GF-D8 (cell line): ENCODE measurements at regions not wholly inside any gene's neighbourhood (a gene's known extent, or its start where the extent isn't known, plus 50 kb on each side); places are given as distances from the start of the nearest gene placed in this dataset.
A peak's percentile ranks its signal among the peaks of the same experiment; 100 is the strongest.

ENCODE experiments used
- DNase-seq: peaks from one replicate; lab custom pipeline; 2025; lab: John Stamatoyannopoulos, UW

DNA sequence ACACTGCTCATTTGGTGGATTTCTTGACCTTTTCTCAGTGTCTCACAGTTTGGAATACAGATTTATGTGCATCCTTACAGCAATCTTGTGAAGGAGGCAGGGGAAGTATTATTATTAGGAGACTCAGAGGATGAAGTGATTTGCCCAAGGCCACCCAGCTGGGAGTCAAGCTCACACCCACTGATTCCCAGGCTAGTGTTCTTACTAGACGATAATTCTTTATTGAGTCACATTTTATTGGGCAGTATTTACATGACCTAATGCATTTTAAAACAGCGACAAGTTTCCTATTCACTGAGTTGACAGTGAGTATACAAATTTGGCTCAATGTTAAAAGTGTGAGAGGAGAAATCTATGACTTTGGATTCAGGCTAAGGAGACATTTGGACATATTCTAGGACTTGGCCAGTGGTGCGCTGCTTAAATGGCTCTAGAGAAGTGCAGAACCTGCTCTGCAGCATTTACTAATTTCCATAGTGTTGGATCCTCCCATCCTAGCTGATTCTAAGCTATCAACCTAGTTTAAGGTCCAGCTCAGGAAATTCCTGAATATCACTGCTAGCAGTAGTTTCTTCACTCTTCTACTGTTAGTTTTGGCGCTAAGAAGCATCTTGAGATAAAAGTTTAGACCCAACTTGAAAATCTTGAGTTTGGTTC, 199.3 kb downstream of the MTX2 start:
- DNase-seq, result no peak

DNA sequence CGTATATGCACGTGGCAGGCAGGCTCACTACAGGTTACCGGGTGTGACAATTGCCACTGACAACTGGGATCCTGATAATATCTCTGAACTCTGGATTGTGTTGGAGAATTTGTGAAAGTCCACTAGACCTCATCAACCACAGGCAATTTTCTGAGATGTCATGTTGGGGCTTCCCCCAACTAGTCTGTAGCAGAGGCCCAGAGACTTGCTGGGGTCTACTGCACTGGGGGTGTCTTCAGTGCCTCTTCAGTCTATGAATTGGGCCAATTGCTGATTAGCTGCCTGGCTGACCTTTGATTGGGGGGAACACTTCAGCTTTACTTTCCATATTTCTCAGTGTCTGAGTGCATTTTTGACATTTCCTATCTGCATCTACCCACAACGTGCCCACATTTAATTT, 201.5 kb downstream of the MTX2 start:
- no peak for DNase-seq

DNA sequence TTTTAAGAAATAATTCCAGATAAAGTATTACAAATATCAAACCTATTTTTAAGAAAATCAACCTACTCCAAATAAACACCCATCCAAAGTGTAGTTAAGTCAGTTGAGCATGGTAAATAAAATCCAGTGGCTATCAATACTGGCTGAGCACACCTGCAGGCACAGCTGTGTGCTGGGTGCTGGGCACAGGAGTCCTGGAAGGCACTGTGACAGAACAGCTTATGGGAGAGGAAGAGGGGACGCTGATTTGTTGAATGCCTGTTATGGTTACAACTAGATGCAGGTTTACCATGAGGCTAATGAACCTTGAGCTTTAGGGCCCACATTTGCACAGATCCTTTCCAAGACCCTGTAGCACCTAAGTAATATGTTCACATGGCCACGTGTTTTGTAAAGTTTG, 202.7 kb downstream of the MTX2 start:
- DNase-seq, result no peak

DNA sequence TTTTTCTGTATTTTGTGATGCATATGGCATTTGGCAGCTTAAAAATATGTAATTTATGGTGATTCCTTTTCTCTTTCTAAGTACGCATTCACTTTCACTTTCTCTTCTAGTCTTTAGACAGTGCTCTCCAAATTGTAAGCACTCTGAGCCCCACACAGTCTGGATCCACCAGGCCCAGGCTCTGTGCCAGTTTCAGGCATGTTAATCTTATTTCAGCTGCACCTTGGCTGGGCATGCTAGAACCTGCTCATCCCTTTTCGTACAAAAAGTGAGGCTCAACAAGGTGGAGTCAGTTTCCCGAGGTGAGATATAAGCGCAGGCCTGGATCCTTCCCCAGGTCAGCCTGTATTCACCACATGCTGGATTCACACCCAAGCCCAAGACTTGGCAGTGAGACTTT, 203.9 kb downstream of the MTX2 start:
- DNase-seq, result no peak

- DNase-seq, result no peak
Observed at GRCh38 chr2:176473851-176474250, 204.6 kb downstream of the MTX2 start.

- DNase-seq, result no peak
Observed at GRCh38 chr2:176477336-176477735, 208.1 kb downstream of the MTX2 start.

- no peak for DNase-seq
Observed at GRCh38 chr2:176479961-176480360, 210.7 kb downstream of the MTX2 start.

DNA sequence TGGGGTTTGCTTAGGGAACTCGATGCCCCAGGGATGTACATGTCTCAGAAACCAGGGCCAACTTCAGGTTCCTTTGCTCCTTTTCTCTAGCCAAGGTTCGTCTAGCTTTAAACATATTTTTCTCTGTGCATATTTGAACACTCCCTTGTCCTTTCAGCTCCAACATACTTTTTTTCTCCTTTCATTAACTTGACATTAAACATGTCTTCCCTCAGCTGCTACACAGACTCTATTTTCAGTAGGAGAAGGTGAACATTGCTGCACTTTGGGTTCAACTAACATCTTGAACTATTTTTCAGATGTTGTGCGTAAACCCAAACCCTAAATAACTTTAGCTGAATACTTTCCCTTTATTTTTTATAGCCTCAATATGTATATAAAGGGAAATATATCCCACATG, 212.9 kb downstream of the MTX2 start:
- DNase-seq, result no peak

DNA sequence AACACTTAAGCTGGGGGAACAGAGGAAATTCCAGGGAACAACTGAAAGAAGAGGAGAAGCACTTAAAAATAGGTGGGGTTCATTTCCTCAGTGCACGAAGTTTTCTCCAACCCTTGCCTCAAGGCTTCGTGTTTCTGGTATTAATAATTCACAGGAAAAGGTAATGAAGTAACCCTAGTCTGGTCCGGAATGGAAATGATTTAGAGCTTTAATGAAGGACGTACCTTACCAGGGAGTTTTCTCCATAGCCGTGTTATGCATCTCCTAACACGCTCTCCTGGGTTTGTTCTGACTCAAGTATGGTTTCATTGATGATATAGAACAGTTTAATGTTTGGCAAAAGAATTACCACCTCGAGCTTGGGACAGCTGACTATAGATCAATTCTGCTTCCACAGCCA, 214.2 kb downstream of the MTX2 start:
- no peak for DNase-seq

DNA sequence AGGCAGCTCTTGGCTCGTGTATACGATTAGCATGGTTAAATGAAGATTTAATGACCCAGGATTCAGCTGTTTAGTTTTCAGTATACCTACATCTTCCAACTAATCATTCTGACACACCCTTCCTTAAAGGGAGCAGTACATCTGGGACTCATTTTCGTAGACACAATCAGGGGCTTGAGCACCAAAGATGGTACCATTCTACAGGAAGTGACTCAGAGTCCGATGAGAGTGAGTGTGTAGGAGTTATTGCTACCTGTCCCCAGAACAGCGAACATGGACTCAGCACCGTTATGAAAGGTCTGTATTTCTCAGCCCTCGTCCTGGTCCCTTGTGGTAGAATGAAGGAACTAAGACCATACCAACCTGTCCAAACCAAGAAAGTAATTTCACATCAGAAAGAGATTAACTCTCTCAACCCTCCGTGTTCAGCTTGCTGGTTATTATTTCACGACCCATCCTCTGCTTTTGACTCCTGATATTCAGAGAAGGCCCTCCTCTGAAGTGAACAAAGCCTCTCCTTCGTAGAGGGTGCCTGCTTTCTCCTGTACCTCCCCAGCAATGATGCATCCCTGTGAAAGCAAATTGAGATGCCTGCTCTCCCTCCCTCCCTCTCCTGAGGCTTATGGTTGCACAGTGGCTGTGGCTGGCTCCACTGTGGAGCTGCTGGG, 214.8 kb downstream of the MTX2 start:
- no peak for DNase-seq

DNA sequence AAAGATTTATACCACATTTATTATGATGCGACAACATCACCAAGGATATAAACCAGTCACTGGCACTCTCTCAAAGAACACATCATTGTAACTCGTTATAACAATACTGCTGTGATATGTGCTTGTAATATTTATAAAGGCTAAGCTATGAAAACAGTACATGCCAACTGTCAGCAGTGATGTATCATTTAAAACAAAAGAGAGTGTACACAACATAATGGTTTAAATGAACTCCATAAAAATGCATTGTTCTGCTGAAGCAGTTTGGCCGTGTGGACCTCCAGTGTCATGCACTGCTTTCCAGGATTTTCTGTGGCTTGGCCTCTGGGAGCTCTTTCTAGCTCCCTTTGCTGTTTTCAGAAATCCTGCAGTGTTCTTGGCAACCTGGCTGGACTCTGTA, 215.6 kb downstream of the MTX2 start:
- DNase-seq, result no peak

GRCh38 chr2:176488431-176488830, 219.2 kb downstream of the MTX2 start:
- no peak for DNase-seq

DNA sequence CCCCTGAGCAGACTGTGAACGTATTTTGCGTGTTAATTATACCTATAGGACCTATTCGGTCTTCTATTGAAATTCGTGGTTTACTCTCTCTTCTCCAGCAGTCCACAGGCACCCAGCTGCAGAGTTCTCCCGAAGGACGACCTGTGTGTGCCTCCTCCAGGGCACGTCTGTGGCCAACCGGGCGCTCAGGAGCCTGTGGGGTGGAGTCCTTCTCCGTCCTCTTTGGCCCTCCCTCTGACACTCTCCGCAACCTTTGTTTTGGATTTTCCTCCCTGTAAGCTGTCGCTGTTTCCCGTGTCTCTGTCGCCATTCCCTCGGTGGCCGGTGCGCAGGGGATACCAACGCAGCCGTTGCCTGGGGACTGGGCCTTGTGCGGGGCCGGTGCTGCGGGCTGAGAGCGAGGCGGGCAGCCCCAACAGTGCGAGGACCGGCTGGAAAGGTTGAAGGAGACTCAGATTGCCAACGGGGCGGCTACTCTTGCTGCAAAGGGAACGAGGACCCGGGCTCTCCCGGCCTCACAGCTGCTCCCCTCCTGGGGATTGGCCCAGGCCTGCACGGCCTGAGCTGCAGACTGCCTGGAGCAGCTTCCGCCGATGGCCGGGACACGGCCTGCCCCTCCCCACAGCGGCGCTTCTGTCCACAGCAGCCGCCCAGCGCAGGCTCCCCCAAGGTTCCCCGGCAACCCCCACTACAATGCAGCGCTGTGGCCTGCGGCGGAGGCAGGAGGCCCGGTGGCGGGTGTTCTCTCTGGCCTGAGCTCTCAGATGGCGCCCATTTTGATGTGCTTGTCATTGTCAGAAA, 221.0 kb downstream of the MTX2 start:
- no peak for DNase-seq

DNA sequence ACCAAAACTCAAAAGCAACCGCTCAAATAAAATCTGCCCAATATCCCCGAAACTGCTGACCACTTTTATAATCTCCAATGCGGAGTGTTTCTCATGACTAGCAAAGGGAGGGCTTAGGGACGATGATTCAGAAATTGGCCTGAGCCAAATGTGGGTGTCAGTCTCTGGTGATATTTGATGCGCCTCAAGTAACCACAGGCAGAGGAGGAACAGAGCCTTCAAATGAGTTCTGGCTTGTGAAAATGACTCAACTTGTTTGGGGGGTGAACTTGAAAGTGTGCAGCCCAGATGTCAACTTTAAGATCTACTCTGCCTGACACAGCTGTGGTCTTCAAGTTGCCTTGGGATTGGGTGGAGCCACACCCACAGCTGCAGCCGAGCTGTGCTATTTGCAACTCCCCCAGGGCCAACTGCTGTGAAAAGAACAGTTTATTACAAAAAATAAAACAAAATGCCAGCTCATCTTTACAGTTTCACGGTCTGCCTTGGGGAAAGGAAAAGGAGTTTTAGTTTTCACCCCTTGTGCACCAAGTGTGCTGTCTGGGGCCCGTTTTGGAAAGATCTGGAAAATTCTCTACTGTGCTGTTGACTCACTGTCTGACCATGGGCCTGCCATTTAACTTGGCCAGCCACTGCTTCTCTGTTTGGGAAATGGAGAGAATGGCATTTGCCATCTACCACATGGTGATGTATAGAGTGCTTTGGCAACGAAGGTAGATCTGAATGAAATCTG, 222.1 kb downstream of the MTX2 start:
- no peak for DNase-seq

DNA sequence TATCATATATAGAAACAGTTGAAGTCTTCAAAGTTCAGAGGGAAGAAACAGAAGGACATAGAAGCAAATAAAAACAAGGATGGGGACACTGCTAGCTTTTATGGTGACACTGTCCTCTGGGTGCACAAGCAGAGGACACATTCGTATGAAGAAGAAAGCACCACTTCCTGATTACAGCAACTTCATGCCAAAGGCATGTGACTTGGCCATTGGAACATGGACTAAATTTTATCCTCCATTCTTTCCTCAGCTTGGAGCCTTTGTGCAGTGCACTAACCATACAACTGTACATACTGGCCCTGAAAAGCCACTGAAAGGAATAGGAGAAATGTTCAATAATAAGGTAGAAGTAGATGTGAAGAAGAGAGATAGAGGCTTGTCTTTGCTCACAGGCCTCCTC, 223.3 kb downstream of the MTX2 start:
- DNase-seq, result no peak

DNA sequence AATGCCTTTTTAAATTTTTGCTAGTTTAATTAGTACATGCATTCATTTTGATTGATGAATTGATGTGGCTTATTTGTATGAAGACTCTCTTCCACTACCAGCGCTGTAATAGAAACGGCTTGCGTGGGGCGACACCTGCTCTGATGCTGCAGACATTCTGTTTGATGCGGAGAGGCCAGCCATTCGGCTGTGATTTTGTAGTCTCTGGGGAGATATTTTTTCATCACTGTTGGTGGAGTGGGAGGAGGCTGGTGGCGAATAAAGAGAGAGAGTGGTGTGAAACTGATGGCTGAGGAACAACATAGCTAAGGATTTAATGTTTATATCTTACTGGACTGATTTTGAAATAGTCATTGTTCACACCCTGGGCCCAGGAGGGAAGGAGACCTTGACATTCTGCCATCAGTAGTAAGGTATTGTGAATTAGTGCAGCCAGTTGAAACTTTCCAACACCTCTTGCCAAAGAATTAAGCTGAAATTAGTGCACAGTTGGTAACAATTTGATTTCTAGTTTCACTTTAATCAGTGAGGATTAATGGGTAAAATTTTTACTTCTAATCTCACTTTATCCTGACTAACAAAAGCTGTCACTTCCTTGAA, 224.1 kb downstream of the MTX2 start:
- no peak for DNase-seq

DNA sequence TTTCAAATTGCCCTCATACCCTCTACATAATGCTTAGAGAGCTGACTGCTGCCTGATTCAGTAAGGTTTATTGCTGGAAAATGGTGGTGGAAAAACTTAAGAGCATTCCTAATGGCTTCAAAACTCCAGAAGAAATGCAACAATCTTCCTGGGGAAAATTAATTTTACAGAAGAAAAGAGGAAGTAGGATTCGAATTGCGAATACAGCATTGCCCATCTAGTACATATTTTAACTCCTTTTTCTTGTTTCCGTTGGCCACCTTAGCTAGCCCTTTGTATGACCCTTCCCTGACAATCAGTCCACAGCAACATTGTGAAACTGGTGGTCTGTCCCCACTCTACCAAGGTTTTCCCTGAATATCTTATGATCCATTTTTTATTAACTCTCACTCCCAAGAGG, 224.7 kb downstream of the MTX2 start:
- no peak for DNase-seq

- DNase-seq, result peak; percentile 62
Observed at GRCh38 chr2:176494949-176495353, 225.7 kb downstream of the MTX2 start.

DNA sequence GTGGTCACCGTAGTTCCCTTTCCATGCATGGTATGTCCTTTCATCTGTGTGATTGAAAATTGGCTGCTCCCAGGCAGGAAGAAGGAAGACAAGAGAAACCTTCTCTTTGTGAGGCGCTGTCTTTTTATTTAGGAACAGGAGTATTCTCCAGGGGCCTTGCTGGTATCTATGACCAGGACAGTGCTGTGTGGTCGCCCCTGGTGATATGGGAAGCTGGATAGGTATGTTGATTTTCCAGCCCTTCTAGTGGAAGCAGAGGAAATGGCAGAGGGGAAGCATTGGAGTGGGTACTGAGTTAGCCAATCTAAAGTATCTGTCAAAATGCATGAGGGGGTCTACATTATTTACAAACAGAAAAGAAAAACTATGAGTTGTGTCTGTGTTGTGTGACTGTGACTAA, 226.6 kb downstream of the MTX2 start:
- DNase-seq, result no peak

DNA sequence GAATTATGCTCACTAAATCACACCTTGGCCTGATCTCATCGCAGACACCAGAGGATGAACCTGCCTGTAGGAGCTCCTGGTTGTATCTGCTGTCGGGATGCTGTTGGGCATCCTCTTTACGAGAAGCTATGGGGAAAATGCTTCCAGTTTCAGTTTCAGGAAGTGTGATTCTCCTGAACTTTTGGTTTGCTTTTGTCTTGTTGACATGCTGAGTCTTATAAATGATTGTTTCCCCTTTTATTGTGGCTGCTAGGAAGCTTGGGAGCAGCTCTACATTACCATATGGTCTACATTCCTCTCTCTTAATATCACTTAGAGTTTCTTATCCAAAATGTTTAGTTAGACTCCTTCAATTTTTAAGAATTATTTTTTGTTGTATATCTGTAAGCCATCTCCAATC, 227.5 kb downstream of the MTX2 start:
- DNase-seq, result no peak

- no peak for DNase-seq
Observed at GRCh38 chr2:176500901-176501300, 231.7 kb downstream of the MTX2 start.

DNA sequence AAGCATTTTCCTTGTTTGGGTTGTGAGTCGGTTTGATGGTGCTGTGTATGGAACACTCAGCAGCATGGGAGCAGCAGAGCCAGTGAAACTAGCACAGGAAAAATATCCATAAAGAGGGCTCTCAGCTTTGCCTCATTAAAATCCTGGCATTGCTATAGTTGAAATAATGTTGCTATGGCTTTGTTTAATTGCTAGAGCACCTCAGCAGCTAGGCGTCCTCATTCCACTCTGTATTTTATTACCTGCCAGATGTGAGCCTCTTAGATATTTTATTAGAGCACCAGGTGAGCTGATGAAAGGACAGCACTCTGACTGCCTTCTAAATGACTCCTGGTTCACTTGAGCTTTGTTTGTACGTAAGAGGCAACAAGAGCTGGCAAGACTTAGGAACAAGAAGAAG, 232.4 kb downstream of the MTX2 start:
- no peak for DNase-seq
